Breast epithelium (tissue), 4 donors: ENCODE measurements at regions not wholly inside any gene's neighbourhood (a gene's known extent, or its start where the extent isn't known, plus 50 kb on each side); places are given as distances from the start of the nearest gene placed in this dataset.

Experiments
- DNase-seq, 2 donors: peaks; one replicate each; pipeline ENCODE4 v3.0.0-alpha.2; 2019; ENCODE audit warnings: low spot score in 2 of 2
- H3K27ac ChIP-seq, 2 donors: fragments of 200-600 bp; sonication (generic) in 1 of 2; one replicate each; pipeline ENCODE4 v1.5.1; 2016 to 2019; ENCODE audit warnings: mild to moderate bottlenecking in 1 of 2
- H3K27me3 ChIP-seq, 2 donors: fragments of 200-600 bp; sonication (generic) in 1 of 2; one replicate each; pipeline versions ENCODE4 v1.5.1 to v1.6.0; 2017 to 2019; ENCODE audit warnings: control low read depth in 1 of 2, mild to moderate bottlenecking in 1 of 2
- H3K36me3 ChIP-seq: fragments of 200-600 bp; one replicate; pipeline ENCODE4 v1.5.1; 2019
- H3K4me1 ChIP-seq, 2 donors: fragments of 200-600 bp; sonication (generic); one replicate each; pipeline ENCODE4 v1.5.1; 2016 to 2019; ENCODE audit warnings: control low read depth in 1 of 2
- H3K4me3 ChIP-seq, 3 donors: fragments of 200-600 bp; sonication (generic); 1 replicate in 2 of 3; 2 replicates in 1 of 3; pipeline ENCODE4 v1.5.1; 2016 to 2019; ENCODE audit warnings: mild to moderate bottlenecking in 3 of 3, moderate library complexity in 2 of 3
- H3K9me3 ChIP-seq, 2 donors: fragments of 200-600 bp; sonication (generic) in 1 of 2; one replicate each; pipeline ENCODE4 v1.5.1; 2016 to 2019; ENCODE audit warnings: control low read depth in 1 of 2
- CTCF ChIP-seq, 3 donors: fragments of 450-650 bp; IDR thresholded peaks; one replicate each; pipeline ENCODE4 v1.5.1; 2016 to 2017; ENCODE audit warnings: antibody characterized with exemption in 3 of 3, mild to moderate bottlenecking in 3 of 3, moderate library complexity in 3 of 3
- POLR2A ChIP-seq: fragments of 450-650 bp; IDR thresholded peaks from one replicate; pipeline ENCODE4 v1.6.1; 2016; ENCODE audit warnings: antibody characterized with exemption, mild to moderate bottlenecking, moderate library complexity
- POLR2AphosphoS5 ChIP-seq, 3 donors: sonication (generic); formaldehyde crosslinking; IDR thresholded peaks; one replicate each; pipeline ENCODE4 v1.6.1; 2017; ENCODE audit warnings: antibody characterized with exemption in 3 of 3
- intact Hi-C: fragments of 100-400 bp; cut with DNase I; formaldehyde crosslinking; loops from one replicate; pipeline ENCODE4 v1.15.1; 2023; ENCODE audit warnings: low total_unique reads

- H3K4me1 ChIP-seq, result no peaks in the 10 kb centered on the region
- TF ChIP-seq CTCF (IDR thresholded peaks at IDR 0.05) (no peak), POLR2A (no peak), POLR2AphosphoS5 (IDR thresholded peaks at IDR 0.05) (no peak)
- no peak overlapping the region for H3K27ac ChIP-seq
- no peak overlapping the region for H3K4me3 ChIP-seq
- H3K9me3 ChIP-seq, result no peaks in the 10 kb centered on the region
- no peaks in the 10 kb centered on the region for H3K36me3 ChIP-seq
- H3K27me3 ChIP-seq, result no peaks in the 10 kb centered on the region
- intact Hi-C loops, result no loop called here
- no peak for DNase-seq
These were observed 678.0 kb upstream of the CDH2 start for GRCh38 chr18:28854964-28855363.

GRCh38 chr18:28846958-28847357, 670.0 kb upstream of the CDH2 start:
- Histone ChIP-seq H3K36me3 (no peaks in the 10 kb centered on the region), H3K9me3 (no peaks in the 10 kb centered on the region), H3K4me3 (no peak overlapping the region), H3K4me1 (no peaks in the 10 kb centered on the region), H3K27ac (no peak overlapping the region), H3K27me3 (no peaks in the 10 kb centered on the region)
- intact Hi-C loops, result no loop called here
- TF ChIP-seq POLR2A (no peak), CTCF (IDR thresholded peaks at IDR 0.05) (no peak), POLR2AphosphoS5 (IDR thresholded peaks at IDR 0.05) (no peak)
- DNase-seq, result no peak

- no peak for DNase-seq
- no peaks in the 10 kb centered on the region for H3K4me1 ChIP-seq
- no peaks in the 10 kb centered on the region for H3K27me3 ChIP-seq
- H3K27ac ChIP-seq, result no peak overlapping the region
- H3K4me3 ChIP-seq, result no peak overlapping the region
- intact Hi-C loops, result no loop called here
- TF ChIP-seq POLR2A (no peak), CTCF (IDR thresholded peaks at IDR 0.05) (no peak), POLR2AphosphoS5 (IDR thresholded peaks at IDR 0.05) (no peak)
- H3K9me3 ChIP-seq, result no peaks in the 10 kb centered on the region
- no peaks in the 10 kb centered on the region for H3K36me3 ChIP-seq
These were observed 660.2 kb upstream of the CDH2 start for GRCh38 chr18:28837100-28837499.

- H3K4me1 ChIP-seq, result no peaks in the 10 kb centered on the region
- no peak overlapping the region for H3K4me3 ChIP-seq
- TF ChIP-seq POLR2A, result no peak
- TF ChIP-seq CTCF (IDR thresholded peaks at IDR 0.05), result no peak
- TF ChIP-seq POLR2AphosphoS5 (IDR thresholded peaks at IDR 0.05), result no peak
- intact Hi-C loops, result no loop called here
- no peaks in the 10 kb centered on the region for H3K36me3 ChIP-seq
- H3K9me3 ChIP-seq, result no peaks in the 10 kb centered on the region
- DNase-seq, result no peak
- H3K27me3 ChIP-seq, result no peaks in the 10 kb centered on the region
- no peak overlapping the region for H3K27ac ChIP-seq
These were observed 658.0 kb upstream of the CDH2 start for GRCh38 chr18:28834889-28835288.

- Histone ChIP-seq H3K27me3 (no peaks in the 10 kb centered on the region), H3K4me3 (no peak overlapping the region), H3K9me3 (no peaks in the 10 kb centered on the region), H3K4me1 (no peaks in the 10 kb centered on the region), H3K36me3 (no peaks in the 10 kb centered on the region), H3K27ac (no peak overlapping the region)
- intact Hi-C loops, result no loop called here
- DNase-seq, result no peak
- TF ChIP-seq POLR2A, result no peak
- TF ChIP-seq POLR2AphosphoS5 (IDR thresholded peaks at IDR 0.05), result no peak
- TF ChIP-seq CTCF (IDR thresholded peaks at IDR 0.05), result no peak
These were observed 655.0 kb upstream of the CDH2 start for GRCh38 chr18:28831908-28832307.
